GM12878 (cell line): ENCODE measurements at regions not wholly inside any gene's neighbourhood (a gene's known extent, or its start where the extent isn't known, plus 50 kb on each side); places are given as distances from the start of the nearest gene placed in this dataset.

Experiments used
- ATAC-seq: fragments of 200-7000 bp; cut with Tn5 transposase; 3 replicates; pipeline ENCODE4 v1.9.1; 2020; ENCODE audit warnings: mild to moderate bottlenecking, moderate library complexity
- BruUV-seq: library from RNA; stranded (reverse); fragments of 400-500 nt; replicated peaks from 2 replicates; lab custom pipeline; 2021; lab: Mats Ljungman, UMichigan
- CTCF ChIA-PET: fragments of 300-600 bp; sonication (Branson Sonifier 250); formaldehyde crosslinking; extraction: SDS; loops from one replicate; lab custom pipeline; 2021; ENCODE audit warnings: inconsistent platforms; lab: Yijun Ruan, JAX
- POLR2A ChIA-PET: fragments of 350-600 bp; formaldehyde crosslinking; extraction: SDS; loops from one replicate; lab custom pipeline; 2021; ENCODE audit warnings: inconsistent platforms; lab: Charles Lee
- RAD21 ChIA-PET: fragments of 300-600 bp; sonication (Branson Sonifier 250); formaldehyde crosslinking; loops from one replicate; lab custom pipeline; 2023; ENCODE audit warnings: antibody characterized with exemption; ENCODE audit not compliant: unreplicated experiment; lab: Charles Lee
- SMC1A ChIA-PET: fragments of 300-600 bp; sonication (Branson Sonifier 250); formaldehyde crosslinking; loops from one replicate; lab custom pipeline; 2023; ENCODE audit not compliant: unreplicated experiment, uncharacterized antibody; lab: Charles Lee
- DNase-seq: peaks from one replicate; pipeline ENCODE4 v3.0.0-alpha.2; 2011; ENCODE audit warnings: low read depth, low spot score
- FAIRE-seq: peaks from 3 replicates; lab custom pipeline; 2011; peaks lifted over from hg19 to GRCh38; lab: Jason Lieb, UNC
- H2AFZ ChIP-seq: 2 replicates; pipeline ENCODE4 v1.6.0; 2011; ENCODE audit warnings: low read depth, low read length, control low read depth; ENCODE audit not compliant: control insufficient read depth
- H3K27ac ChIP-seq: 2 replicates; pipeline ENCODE4 v1.5.1; 2011; ENCODE audit warnings: control low read depth; ENCODE audit not compliant: control insufficient read depth, insufficient read depth
- H3K27me3 ChIP-seq, 2 experiments: replicated peaks in 1 of 2; 2 replicates each; pipeline versions ENCODE4 v1.6.0 to v1.6.1; 2011; ENCODE audit warnings: low read length in 1 of 2; ENCODE audit not compliant: control insufficient read depth in 2 of 2, insufficient read depth in 2 of 2
- H3K36me3 ChIP-seq, 2 experiments: 2 replicates each; pipeline ENCODE4 v1.5.1; 2011; ENCODE audit warnings: low read length in 1 of 2; ENCODE audit not compliant: control insufficient read depth in 2 of 2, insufficient read depth in 2 of 2
- H3K4me1 ChIP-seq: 2 replicates; pipeline ENCODE4 v1.6.1; 2011; ENCODE audit warnings: mild to moderate bottlenecking, low read length, moderate library complexity, mixed read lengths; ENCODE audit not compliant: control insufficient read depth, insufficient read depth
- H3K4me2 ChIP-seq: 2 replicates; pipeline ENCODE4 v1.6.0; 2011; ENCODE audit warnings: control low read depth; ENCODE audit not compliant: control insufficient read depth, insufficient read depth
- H3K4me3 ChIP-seq: fragments of 200-600 bp; sonication (generic); 2 replicates; pipeline ENCODE4 v1.5.1; 2016
- H3K79me2 ChIP-seq: 2 replicates; pipeline ENCODE4 v1.6.0; 2011; ENCODE audit warnings: low read length; ENCODE audit not compliant: control insufficient read depth, insufficient read depth
- H3K9ac ChIP-seq: 2 replicates; pipeline ENCODE4 v1.8.0; 2011; ENCODE audit warnings: low read length, control low read depth, mixed read lengths; ENCODE audit not compliant: control insufficient read depth, insufficient read depth
- H3K9me3 ChIP-seq: replicated peaks from 3 replicates; pipeline ENCODE4 v1.5.1; 2011; ENCODE audit warnings: mild to moderate bottlenecking, low read length; ENCODE audit not compliant: control insufficient read depth, insufficient read depth
- H4K20me1 ChIP-seq: 2 replicates; pipeline ENCODE4 v1.6.0; 2011; ENCODE audit not compliant: control insufficient read depth, insufficient read depth
- CREM ChIP-seq: IDR thresholded peaks from 2 replicates; pipeline ENCODE4 v1.6.1; 2014; ENCODE audit warnings: antibody characterized with exemption, low read depth
- GABPA ChIP-seq: IDR thresholded peaks from 2 replicates; pipeline ENCODE4 v1.6.1; 2014; ENCODE audit warnings: antibody characterized with exemption, low read depth, mild to moderate bottlenecking, inconsistent platforms
- HDAC6 ChIP-seq: fragments of 200-600 bp; sonication (generic); IDR thresholded peaks from one replicate; pipeline ENCODE4 v1.8.0; 2017; ENCODE audit warnings: antibody characterized with exemption; ENCODE audit not compliant: unreplicated experiment
- KAT2A ChIP-seq: conservative IDR thresholded peaks from 2 replicates; pipeline ENCODE4 v1.6.1; 2011; ENCODE audit warnings: low read depth, low read length; ENCODE audit not compliant: control insufficient read depth
- MEF2A ChIP-seq: IDR thresholded peaks from 2 replicates; pipeline ENCODE4 v1.6.1; 2011; ENCODE audit warnings: low read depth, mild to moderate bottlenecking, low read length, moderate library complexity; ENCODE audit not compliant: insufficient read depth
- RCOR1 ChIP-seq: conservative IDR thresholded peaks from 2 replicates; pipeline ENCODE4 v1.6.1; 2012; ENCODE audit warnings: low read depth, low read length, improper control_type of control experiment
- SKIL ChIP-seq: fragments of 450-650 bp; IDR thresholded peaks from 2 replicates; pipeline ENCODE4 v1.6.1; 2017; ENCODE audit warnings: mild to moderate bottlenecking, low read depth, inconsistent platforms; ENCODE audit not compliant: poor library complexity, severe bottlenecking
- SMC3 ChIP-seq: IDR thresholded peaks from 2 replicates; pipeline ENCODE4 v1.6.1; 2011; ENCODE audit warnings: low read length, improper control_type of control experiment, borderline replicate concordance
- SP1 ChIP-seq: IDR thresholded peaks from one replicate; pipeline ENCODE4 v1.6.1; 2011; ENCODE audit warnings: low read depth, low read length
- SREBF2 ChIP-seq: IDR thresholded peaks from 2 replicates; pipeline ENCODE4 v1.6.1; 2012; ENCODE audit warnings: mild to moderate bottlenecking, low read length
- TCF3 ChIP-seq: IDR thresholded peaks from 2 replicates; pipeline ENCODE4 v1.6.1; 2012; ENCODE audit warnings: low read depth, mild to moderate bottlenecking, low read length, borderline replicate concordance; ENCODE audit not compliant: insufficient read depth
- WGBS: methylation state at CpG from one replicate; pipeline ENCODE4 v1.1.6; 2016; ENCODE audit warnings: low lambda C conversion rate; ENCODE audit not compliant: insufficient replicate concordance, insufficient coverage; ENCODE audit errors: missing lambda C conversion rate; 5-methylcytosine and 5-hydroxymethylcytosine counted together
- in situ Hi-C: fragments of 300-500 bp; cut with MboI; formaldehyde crosslinking; loops from 9 replicates; pipeline ENCODE4 v1.14.3; 2018; ENCODE audit warnings: mixed read lengths
- intact Hi-C: fragments of 100-400 bp; cut with micrococcal nuclease; formaldehyde crosslinking; loops from one replicate; pipeline ENCODE4 v1.14.2; 2022; ENCODE audit not compliant: unreplicated experiment
- TF ChIP-seq, protein P1 (sequence below): fragments of 450-650 bp; IDR thresholded peaks from 2 replicates; pipeline ENCODE4 v1.6.1; 2017; ENCODE audit warnings: borderline replicate concordance
- TF ChIP-seq, protein P2 (sequence below): fragments of 450-650 bp; formaldehyde crosslinking; IDR thresholded peaks from 2 replicates; pipeline ENCODE4 v1.4.0; 2020; ENCODE audit warnings: mild to moderate bottlenecking, moderate library complexity
- TF ChIP-seq, protein P3 (sequence below), 3 experiments: IDR thresholded peaks in 2 of 3; conservative IDR thresholded peaks in 1 of 3; 2 replicates each; pipeline ENCODE4 v1.5.1; 2011; ENCODE audit warnings: low read depth in 3 of 3, low read length in 3 of 3, mild to moderate bottlenecking in 3 of 3, control low read depth in 2 of 3, moderate library complexity in 2 of 3, inconsistent platforms in 1 of 3, mixed read lengths in 1 of 3; ENCODE audit not compliant: control insufficient read depth in 2 of 3, insufficient read depth in 1 of 3; ENCODE audit errors: extremely low read depth in 1 of 3

GRCh38 chr2:220555961-220556630 lies 928.7 kb downstream of the SLC4A3 start (continued):
- no peak for TF ChIP-seq SKIL
- TF ChIP-seq HDAC6: no peak
- TF ChIP-seq SMC3: no peak
- TF ChIP-seq, protein P1, sequence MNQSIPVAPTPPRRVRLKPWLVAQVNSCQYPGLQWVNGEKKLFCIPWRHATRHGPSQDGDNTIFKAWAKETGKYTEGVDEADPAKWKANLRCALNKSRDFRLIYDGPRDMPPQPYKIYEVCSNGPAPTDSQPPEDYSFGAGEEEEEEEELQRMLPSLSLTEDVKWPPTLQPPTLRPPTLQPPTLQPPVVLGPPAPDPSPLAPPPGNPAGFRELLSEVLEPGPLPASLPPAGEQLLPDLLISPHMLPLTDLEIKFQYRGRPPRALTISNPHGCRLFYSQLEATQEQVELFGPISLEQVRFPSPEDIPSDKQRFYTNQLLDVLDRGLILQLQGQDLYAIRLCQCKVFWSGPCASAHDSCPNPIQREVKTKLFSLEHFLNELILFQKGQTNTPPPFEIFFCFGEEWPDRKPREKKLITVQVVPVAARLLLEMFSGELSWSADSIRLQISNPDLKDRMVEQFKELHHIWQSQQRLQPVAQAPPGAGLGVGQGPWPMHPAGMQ: no peak
- no peak for TF ChIP-seq GABPA

GRCh38 chr2:220556658-220557057 lies 929.2 kb downstream of the SLC4A3 start:
- FAIRE-seq (no peak), ATAC-seq (no peak), DNase-seq (no peak)
- Histone ChIP-seq H3K36me3 (no peaks in the 10 kb centered on the region), H3K9ac (no peak overlapping the region), H4K20me1 (no peaks in the 10 kb centered on the region), H3K4me3 (no peak overlapping the region), H3K79me2 (no peaks in the 10 kb centered on the region), H3K27ac (no peak overlapping the region), H3K4me2 (no peak overlapping the region), H3K27me3 (no peaks in the 10 kb centered on the region), H2AFZ (no peak overlapping the region), H3K4me1 (no peaks in the 10 kb centered on the region), H3K9me3 (no peaks in the 10 kb centered on the region)
- POLR2A ChIA-PET: no interaction called here
- RAD21 ChIA-PET: no interaction called here
- intact Hi-C loops (no loop called here), in situ Hi-C loops (no loop called here)
- no TSS peak for BruUV-seq
- CTCF ChIA-PET: no interaction called here
- whole genome bisulfite sequencing: 26% methylated on average over 1 of the region's 1 CpG
- SMC1A ChIA-PET: interaction anchor here (1.1 kb wide), 1 partner anchor 14 kb away, joined by 3 read pairs; no protein-coding TSS in a partner anchor
- TF ChIP-seq MEF2A (no peak), SREBF2 (no peak), CREM (no peak), TCF3 (no peak), SP1 (no peak), KAT2A (no peak), RCOR1 (no peak)
- TF ChIP-seq, protein P2, sequence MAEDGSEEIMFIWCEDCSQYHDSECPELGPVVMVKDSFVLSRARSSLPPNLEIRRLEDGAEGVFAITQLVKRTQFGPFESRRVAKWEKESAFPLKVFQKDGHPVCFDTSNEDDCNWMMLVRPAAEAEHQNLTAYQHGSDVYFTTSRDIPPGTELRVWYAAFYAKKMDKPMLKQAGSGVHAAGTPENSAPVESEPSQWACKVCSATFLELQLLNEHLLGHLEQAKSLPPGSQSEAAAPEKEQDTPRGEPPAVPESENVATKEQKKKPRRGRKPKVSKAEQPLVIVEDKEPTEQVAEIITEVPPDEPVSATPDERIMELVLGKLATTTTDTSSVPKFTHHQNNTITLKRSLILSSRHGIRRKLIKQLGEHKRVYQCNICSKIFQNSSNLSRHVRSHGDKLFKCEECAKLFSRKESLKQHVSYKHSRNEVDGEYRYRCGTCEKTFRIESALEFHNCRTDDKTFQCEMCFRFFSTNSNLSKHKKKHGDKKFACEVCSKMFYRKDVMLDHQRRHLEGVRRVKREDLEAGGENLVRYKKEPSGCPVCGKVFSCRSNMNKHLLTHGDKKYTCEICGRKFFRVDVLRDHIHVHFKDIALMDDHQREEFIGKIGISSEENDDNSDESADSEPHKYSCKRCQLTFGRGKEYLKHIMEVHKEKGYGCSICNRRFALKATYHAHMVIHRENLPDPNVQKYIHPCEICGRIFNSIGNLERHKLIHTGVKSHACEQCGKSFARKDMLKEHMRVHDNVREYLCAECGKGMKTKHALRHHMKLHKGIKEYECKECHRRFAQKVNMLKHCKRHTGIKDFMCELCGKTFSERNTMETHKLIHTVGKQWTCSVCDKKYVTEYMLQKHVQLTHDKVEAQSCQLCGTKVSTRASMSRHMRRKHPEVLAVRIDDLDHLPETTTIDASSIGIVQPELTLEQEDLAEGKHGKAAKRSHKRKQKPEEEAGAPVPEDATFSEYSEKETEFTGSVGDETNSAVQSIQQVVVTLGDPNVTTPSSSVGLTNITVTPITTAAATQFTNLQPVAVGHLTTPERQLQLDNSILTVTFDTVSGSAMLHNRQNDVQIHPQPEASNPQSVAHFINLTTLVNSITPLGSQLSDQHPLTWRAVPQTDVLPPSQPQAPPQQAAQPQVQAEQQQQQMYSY (CRISPR knock-in tag): no peak
- TF ChIP-seq, protein P3, sequence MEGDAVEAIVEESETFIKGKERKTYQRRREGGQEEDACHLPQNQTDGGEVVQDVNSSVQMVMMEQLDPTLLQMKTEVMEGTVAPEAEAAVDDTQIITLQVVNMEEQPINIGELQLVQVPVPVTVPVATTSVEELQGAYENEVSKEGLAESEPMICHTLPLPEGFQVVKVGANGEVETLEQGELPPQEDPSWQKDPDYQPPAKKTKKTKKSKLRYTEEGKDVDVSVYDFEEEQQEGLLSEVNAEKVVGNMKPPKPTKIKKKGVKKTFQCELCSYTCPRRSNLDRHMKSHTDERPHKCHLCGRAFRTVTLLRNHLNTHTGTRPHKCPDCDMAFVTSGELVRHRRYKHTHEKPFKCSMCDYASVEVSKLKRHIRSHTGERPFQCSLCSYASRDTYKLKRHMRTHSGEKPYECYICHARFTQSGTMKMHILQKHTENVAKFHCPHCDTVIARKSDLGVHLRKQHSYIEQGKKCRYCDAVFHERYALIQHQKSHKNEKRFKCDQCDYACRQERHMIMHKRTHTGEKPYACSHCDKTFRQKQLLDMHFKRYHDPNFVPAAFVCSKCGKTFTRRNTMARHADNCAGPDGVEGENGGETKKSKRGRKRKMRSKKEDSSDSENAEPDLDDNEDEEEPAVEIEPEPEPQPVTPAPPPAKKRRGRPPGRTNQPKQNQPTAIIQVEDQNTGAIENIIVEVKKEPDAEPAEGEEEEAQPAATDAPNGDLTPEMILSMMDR (IDR thresholded peaks at IDR 0.05 in 2 of 3, conservative IDR thresholded peaks at IDR 0.05 in 1 of 3; ENCODE audit: control insufficient read depth in 2 of 3, extremely low read depth in 1 of 3, insufficient read depth in 1 of 3, low read depth in 3 of 3, low read length in 3 of 3): no peak
